Parathyroid adenoma (tissue), 2 donors: ENCODE measurements at regions not wholly inside any gene's neighbourhood (a gene's known extent, or its start where the extent isn't known, plus 50 kb on each side); places are given as distances from the start of the nearest gene placed in this dataset.

Experiments
- H2AFZ ChIP-seq: fragments of 300-600 bp; sonication (generic); one replicate; pipeline ENCODE4 v1.7.0; 2017; ENCODE audit warnings: antibody characterized with exemption, mild to moderate bottlenecking
- H3K27ac ChIP-seq: fragments of 300-600 bp; sonication (generic); one replicate; pipeline ENCODE4 v1.7.0; 2017
- H3K27me3 ChIP-seq: fragments of 300-600 bp; sonication (generic); one replicate; pipeline ENCODE4 v1.7.0; 2017; ENCODE audit warnings: low read length; ENCODE audit not compliant: control insufficient read depth, insufficient read depth
- H3K36me3 ChIP-seq: fragments of 300-600 bp; sonication (generic); one replicate; pipeline ENCODE4 v1.7.0; 2017; ENCODE audit warnings: low read length; ENCODE audit not compliant: control insufficient read depth, insufficient read depth
- H3K4me1 ChIP-seq: fragments of 300-600 bp; sonication (generic); one replicate; pipeline ENCODE4 v1.7.0; 2017; ENCODE audit warnings: control low read depth
- H3K4me2 ChIP-seq: fragments of 300-600 bp; sonication (generic); one replicate; pipeline ENCODE4 v1.7.0; 2017; ENCODE audit warnings: low read length
- H3K4me3 ChIP-seq: fragments of 300-600 bp; sonication (generic); one replicate; pipeline ENCODE4 v1.7.0; 2017; ENCODE audit warnings: low read depth, low read length
- H3K79me2 ChIP-seq: fragments of 300-600 bp; sonication (generic); one replicate; pipeline ENCODE4 v1.7.0; 2017; ENCODE audit warnings: control low read depth
- H3K9ac ChIP-seq: fragments of 300-600 bp; sonication (generic); one replicate; pipeline ENCODE4 v1.7.0; 2017; ENCODE audit warnings: mild to moderate bottlenecking
- H3K9me3 ChIP-seq: fragments of 300-600 bp; sonication (generic); one replicate; pipeline ENCODE4 v1.7.0; 2017; ENCODE audit warnings: low read length; ENCODE audit not compliant: control insufficient read depth
- TF ChIP-seq, protein P1 (sequence below): fragments of 300-600 bp; sonication (generic); IDR thresholded peaks from one replicate; pipeline ENCODE4 v1.7.0; 2017; ENCODE audit warnings: antibody characterized with exemption, mild to moderate bottlenecking
- donor health status: primary hyperparathyroidism.

DNA sequence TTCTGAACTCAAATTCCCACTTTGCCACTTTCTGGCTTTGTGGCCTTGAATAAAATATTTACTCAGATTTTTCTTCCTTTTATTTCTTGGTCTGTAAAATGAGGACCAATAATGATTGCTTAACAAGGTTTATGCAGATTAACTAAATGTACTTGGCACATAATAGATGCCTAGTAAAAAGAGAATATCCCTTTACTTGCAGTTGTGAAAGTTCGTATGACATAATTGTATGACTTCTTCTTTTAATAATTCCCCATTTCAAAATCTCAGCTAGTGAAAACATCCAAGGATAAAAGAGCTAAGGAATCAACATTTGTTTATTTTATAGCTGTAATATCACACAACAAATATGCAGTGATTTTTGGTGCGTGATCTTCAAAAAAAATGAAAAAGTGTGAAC, 215.6 kb upstream of the ATP2B1 start:
- H3K4me2 ChIP-seq = no peak overlapping the region
- H3K9me3 ChIP-seq = no peaks in the 10 kb centered on the region
- no peaks in the 10 kb centered on the region for H3K36me3 ChIP-seq
- H3K4me3 ChIP-seq = no peak overlapping the region
- TF ChIP-seq, protein P1, sequence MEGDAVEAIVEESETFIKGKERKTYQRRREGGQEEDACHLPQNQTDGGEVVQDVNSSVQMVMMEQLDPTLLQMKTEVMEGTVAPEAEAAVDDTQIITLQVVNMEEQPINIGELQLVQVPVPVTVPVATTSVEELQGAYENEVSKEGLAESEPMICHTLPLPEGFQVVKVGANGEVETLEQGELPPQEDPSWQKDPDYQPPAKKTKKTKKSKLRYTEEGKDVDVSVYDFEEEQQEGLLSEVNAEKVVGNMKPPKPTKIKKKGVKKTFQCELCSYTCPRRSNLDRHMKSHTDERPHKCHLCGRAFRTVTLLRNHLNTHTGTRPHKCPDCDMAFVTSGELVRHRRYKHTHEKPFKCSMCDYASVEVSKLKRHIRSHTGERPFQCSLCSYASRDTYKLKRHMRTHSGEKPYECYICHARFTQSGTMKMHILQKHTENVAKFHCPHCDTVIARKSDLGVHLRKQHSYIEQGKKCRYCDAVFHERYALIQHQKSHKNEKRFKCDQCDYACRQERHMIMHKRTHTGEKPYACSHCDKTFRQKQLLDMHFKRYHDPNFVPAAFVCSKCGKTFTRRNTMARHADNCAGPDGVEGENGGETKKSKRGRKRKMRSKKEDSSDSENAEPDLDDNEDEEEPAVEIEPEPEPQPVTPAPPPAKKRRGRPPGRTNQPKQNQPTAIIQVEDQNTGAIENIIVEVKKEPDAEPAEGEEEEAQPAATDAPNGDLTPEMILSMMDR = no peak
- H3K4me1 ChIP-seq = no peaks in the 10 kb centered on the region
- no peak overlapping the region for H3K27ac ChIP-seq
- H3K9ac ChIP-seq = no peak overlapping the region
- H2AFZ ChIP-seq = no peak overlapping the region
- H3K79me2 ChIP-seq = no peaks in the 10 kb centered on the region
- H3K27me3 ChIP-seq = no peaks in the 10 kb centered on the region

DNA sequence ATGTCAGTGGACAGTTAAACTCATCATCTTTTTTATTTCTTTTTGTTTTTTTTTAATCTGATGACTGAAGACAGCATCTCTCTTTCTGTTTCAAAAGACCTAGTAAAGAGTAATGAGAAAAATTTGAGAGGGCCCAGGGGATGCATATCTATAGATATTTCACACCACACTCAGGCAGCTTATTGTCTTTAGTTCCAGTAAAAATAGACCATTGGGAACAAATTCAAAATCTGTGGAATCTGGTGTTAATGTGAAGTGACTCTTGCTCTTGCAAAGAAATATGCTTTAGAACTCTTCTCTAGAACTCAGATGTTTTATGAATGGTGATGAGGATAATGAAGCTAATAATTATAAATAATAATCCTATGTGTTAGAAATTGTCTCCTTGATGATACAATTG, 214.5 kb upstream of the ATP2B1 start:
- Histone ChIP-seq H3K4me3 (no peak overlapping the region), H3K9ac (no peak overlapping the region), H2AFZ (no peak overlapping the region), H3K36me3 (no peaks in the 10 kb centered on the region), H3K9me3 (no peaks in the 10 kb centered on the region), H3K4me2 (no peak overlapping the region), H3K79me2 (no peaks in the 10 kb centered on the region), H3K27ac (no peak overlapping the region), H3K27me3 (no peaks in the 10 kb centered on the region), H3K4me1 (peaks cover 4% of the 10 kb centered on the region)
- TF ChIP-seq, protein P1 = no peak

DNA sequence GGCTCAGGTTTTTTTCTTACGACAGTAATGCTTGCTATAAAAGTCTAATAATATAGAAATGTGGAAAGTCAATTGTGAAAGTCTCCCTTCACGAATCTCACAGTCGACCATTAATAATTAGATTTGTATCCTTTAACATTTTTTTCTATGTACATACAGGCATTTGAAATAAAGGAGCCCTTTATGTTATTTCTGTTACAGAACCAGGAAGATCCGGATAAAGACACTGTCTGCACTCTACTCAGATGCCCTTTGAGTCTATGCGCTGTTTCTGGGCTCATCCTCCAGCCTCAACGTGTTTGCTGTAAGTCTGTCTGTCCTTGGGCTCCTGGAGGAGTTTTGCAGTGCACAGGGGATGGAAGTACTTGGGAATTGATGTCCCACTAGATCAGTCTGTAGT, 212.2 kb upstream of the ATP2B1 start:
- Histone ChIP-seq H3K9ac (no peak overlapping the region), H3K36me3 (no peaks in the 10 kb centered on the region), H3K4me1 (peaks cover 4% of the 10 kb centered on the region), H3K27me3 (no peaks in the 10 kb centered on the region), H3K27ac (no peak overlapping the region), H2AFZ (no peak overlapping the region), H3K4me3 (no peak overlapping the region), H3K79me2 (no peaks in the 10 kb centered on the region), H3K4me2 (no peak overlapping the region), H3K9me3 (no peaks in the 10 kb centered on the region)
- TF ChIP-seq, protein P1 = no peak

DNA sequence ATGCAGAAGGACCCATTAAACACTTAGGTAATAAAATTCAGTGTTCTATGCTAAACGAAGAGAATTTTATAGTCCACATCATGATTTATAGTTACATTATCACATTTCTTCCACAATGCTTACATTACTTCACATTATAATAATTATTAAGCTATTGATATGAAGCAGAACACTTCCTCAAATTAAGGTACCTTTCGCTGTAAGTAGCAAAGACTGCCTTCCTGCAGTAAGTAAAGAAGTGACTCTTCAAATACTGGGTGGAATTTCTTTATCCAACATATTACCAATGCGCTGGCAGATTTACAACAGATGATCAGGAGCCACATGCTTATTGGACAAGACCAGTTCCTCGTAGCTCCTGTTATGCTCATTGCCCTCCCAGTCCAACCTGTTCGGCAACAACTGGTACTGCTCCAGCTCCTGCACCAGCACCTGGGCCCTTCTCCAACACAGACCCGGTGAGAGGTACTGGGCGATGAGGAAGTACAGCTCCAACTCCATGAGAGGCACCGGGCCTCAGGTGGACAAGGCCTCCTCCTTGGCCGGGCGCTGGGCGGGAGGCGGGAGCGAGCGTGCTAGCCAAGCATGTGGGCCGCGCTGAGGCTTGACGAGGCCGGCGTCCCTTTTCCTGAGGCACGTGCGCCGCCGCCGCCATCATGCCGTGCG, 210.7 kb upstream of the ATP2B1 start:
- H3K4me2 ChIP-seq = no peak overlapping the region
- H3K9me3 ChIP-seq = no peaks in the 10 kb centered on the region
- no peak overlapping the region for H3K4me3 ChIP-seq
- peaks cover 4% of the 10 kb centered on the region for H3K4me1 ChIP-seq
- no peak overlapping the region for H3K9ac ChIP-seq
- no peak overlapping the region for H3K27ac ChIP-seq
- H3K36me3 ChIP-seq = no peaks in the 10 kb centered on the region
- no peaks in the 10 kb centered on the region for H3K79me2 ChIP-seq
- TF ChIP-seq, protein P1 = no peak
- no peak overlapping the region for H2AFZ ChIP-seq
- no peaks in the 10 kb centered on the region for H3K27me3 ChIP-seq

DNA sequence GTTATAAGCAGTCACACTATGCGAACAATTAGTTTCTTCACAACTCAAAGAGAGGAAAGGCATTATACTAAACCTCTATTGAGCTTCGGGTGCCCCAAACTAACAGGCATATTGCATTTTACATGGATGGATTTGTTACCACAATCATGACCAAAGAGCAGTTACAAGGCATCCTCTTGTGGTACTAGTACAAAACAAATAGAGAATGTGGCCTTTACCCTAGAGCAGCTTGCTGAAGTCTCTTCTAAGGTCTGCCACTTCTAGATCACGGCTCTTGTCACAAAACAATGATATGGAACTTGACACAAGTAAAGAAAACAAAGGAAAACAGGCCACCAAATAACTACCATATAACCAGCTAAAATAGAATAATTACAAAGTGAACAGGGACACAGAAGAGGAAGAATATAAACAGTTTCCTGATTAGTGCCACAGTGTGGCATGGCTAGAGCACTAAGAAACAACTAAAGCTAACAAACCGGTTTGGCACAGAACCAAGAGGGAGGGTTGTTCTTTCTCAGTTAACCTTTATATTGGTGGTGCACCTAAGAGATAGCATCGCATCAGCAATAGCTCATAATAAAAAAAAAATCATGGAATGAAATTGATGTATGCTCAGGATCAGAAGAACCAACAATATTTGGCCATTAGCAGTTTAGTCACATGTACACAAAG, 209.7 kb upstream of the ATP2B1 start:
- peak overlapping the region; percentile 9 for H2AFZ ChIP-seq
- no peaks in the 10 kb centered on the region for H3K27me3 ChIP-seq
- H3K27ac ChIP-seq = no peak overlapping the region
- no peak overlapping the region for H3K4me3 ChIP-seq
- no peaks in the 10 kb centered on the region for H3K79me2 ChIP-seq
- H3K4me1 ChIP-seq = peaks cover 4% of the 10 kb centered on the region
- TF ChIP-seq, protein P1 = no peak
- no peaks in the 10 kb centered on the region for H3K36me3 ChIP-seq
- H3K4me2 ChIP-seq = no peak overlapping the region
- H3K9me3 ChIP-seq = no peaks in the 10 kb centered on the region
- H3K9ac ChIP-seq = no peak overlapping the region
